Caco-2 (cell line): ENCODE measurements at regions not wholly inside any gene's neighbourhood (a gene's known extent, or its start where the extent isn't known, plus 50 kb on each side); places are given as distances from the start of the nearest gene placed in this dataset.
"Not testable (repeated sequence)": the region's sequence is repeated elsewhere in the genome, so short reads cannot be mapped to it uniquely, and the experiment has no call there.

Source experiments
- BruUV-seq: library from RNA; stranded (reverse); fragments of 400-500 nt; replicated peaks from 2 replicates; lab custom pipeline; 2021; lab: Mats Ljungman, UMichigan
- CTCF ChIA-PET: fragments of 300-600 bp; sonication (Branson Sonifier 250); formaldehyde crosslinking; loops from one replicate; lab custom pipeline; 2022; ENCODE audit warnings: antibody characterized with exemption; lab: Charles Lee
- POLR2A ChIA-PET: fragments of 300-600 bp; sonication (Branson Sonifier 250); formaldehyde crosslinking; loops from one replicate; lab custom pipeline; 2022; ENCODE audit warnings: antibody characterized with exemption; lab: Charles Lee
- DNase-seq, 2 experiments: peaks; one replicate each; pipeline versions ENCODE4 v3.0.0 to v3.0.0-alpha.2; 2020 to 2022
- H3K27me3 ChIP-seq: replicated peaks from 2 replicates; pipeline ENCODE4 v1.6.0; 2011; ENCODE audit warnings: low read length; ENCODE audit not compliant: control insufficient read depth, insufficient read depth
- H3K36me3 ChIP-seq: 2 replicates; pipeline ENCODE4 v1.5.1; 2011; ENCODE audit warnings: low read length; ENCODE audit not compliant: control insufficient read depth, insufficient read depth
- H3K4me1 ChIP-seq: fragments of 250-450 bp; sonication (Bioruptor Pico); 2 replicates; pipeline ENCODE4 v1.5.1; 2020; ENCODE audit warnings: mild to moderate bottlenecking
- H3K4me3 ChIP-seq: 2 replicates; pipeline ENCODE4 v1.5.1; 2011; ENCODE audit warnings: low read depth, mild to moderate bottlenecking, control low read depth, low read length
- H3K9me3 ChIP-seq: fragments of 250-450 bp; sonication (Bioruptor Pico); 2 replicates; pipeline ENCODE4 v1.5.1; 2020; ENCODE audit warnings: mild to moderate bottlenecking, moderate library complexity
- H3K27ac Mint-ChIP-seq: one replicate; pipeline ENCODE4 v1.8.0; 2022; ENCODE audit warnings: mixed read lengths; ENCODE audit not compliant: unreplicated experiment
- H3K27me3 Mint-ChIP-seq: one replicate; pipeline ENCODE4 v1.8.0; 2022; ENCODE audit warnings: mixed read lengths; ENCODE audit not compliant: insufficient read depth, unreplicated experiment
- H3K36me3 Mint-ChIP-seq: one replicate; pipeline ENCODE4 v1.8.0; 2022; ENCODE audit warnings: mild to moderate bottlenecking, mixed read lengths; ENCODE audit not compliant: insufficient read depth, unreplicated experiment
- H3K4me1 Mint-ChIP-seq: one replicate; pipeline ENCODE4 v1.8.0; 2022; ENCODE audit warnings: low read depth, mixed read lengths; ENCODE audit not compliant: unreplicated experiment
- H3K4me3 Mint-ChIP-seq: one replicate; pipeline ENCODE4 v1.8.0; 2022; ENCODE audit warnings: mild to moderate bottlenecking, moderate library complexity, mixed read lengths; ENCODE audit not compliant: unreplicated experiment
- H3K9me3 Mint-ChIP-seq: one replicate; pipeline ENCODE4 v1.8.0; 2022; ENCODE audit warnings: mixed read lengths; ENCODE audit not compliant: unreplicated experiment
- intact Hi-C: fragments of 100-400 bp; cut with micrococcal nuclease; formaldehyde crosslinking; loops from one replicate; pipeline ENCODE4 v1.10.0; 2022; ENCODE audit not compliant: unreplicated experiment
- TF ChIP-seq, protein P1 (sequence below), 2 experiments: fragments of 200-600 bp in 1 of 2; IDR thresholded peaks; 1 replicate in 1 of 2; 2 replicates in 1 of 2; pipeline versions ENCODE4 v1.5.1 to v1.8.0; 2011 to 2022; ENCODE audit warnings: antibody characterized with exemption in 1 of 2, control low read depth in 1 of 2, inconsistent platforms in 1 of 2, low read depth in 1 of 2, low read length in 1 of 2, mild to moderate bottlenecking in 1 of 2, moderate library complexity in 1 of 2; ENCODE audit not compliant: insufficient read depth in 1 of 2, severe bottlenecking in 1 of 2, unreplicated experiment in 1 of 2

DNA sequence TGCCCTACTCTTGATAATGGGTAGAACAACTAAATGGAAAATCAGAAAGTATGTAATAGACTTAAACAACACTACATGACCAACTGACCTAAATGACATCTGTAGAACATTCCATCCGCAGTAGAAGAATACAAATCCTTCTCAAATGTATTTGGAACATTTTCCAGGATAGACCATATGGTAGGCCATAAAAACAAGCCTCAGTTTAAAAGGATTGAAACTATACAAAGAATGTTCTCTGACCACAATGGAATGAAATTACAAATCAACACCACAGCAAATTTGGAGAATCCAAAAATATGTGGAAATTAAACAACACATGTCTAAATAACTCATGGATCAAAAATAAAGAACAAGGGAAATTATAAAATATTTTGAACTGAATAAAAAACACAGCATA is 189.2 kb downstream of the NDUFS4 start:
- H3K9me3 Mint-ChIP-seq: peaks cover 56% of the 10 kb centered on the region
- no peak overlapping the region for H3K27ac Mint-ChIP-seq
- H3K27me3 ChIP-seq: no peaks in the 10 kb centered on the region
- H3K27me3 Mint-ChIP-seq: peaks cover 7% of the 10 kb centered on the region
- no peaks in the 10 kb centered on the region for H3K4me1 ChIP-seq
- H3K36me3 ChIP-seq: no peaks in the 10 kb centered on the region
- no TSS peak for BruUV-seq
- H3K4me3 ChIP-seq: no peak overlapping the region
- H3K4me3 Mint-ChIP-seq: no peak overlapping the region
- POLR2A ChIA-PET: no interaction called here
- no peaks in the 10 kb centered on the region for H3K36me3 Mint-ChIP-seq
- TF ChIP-seq, protein P1, sequence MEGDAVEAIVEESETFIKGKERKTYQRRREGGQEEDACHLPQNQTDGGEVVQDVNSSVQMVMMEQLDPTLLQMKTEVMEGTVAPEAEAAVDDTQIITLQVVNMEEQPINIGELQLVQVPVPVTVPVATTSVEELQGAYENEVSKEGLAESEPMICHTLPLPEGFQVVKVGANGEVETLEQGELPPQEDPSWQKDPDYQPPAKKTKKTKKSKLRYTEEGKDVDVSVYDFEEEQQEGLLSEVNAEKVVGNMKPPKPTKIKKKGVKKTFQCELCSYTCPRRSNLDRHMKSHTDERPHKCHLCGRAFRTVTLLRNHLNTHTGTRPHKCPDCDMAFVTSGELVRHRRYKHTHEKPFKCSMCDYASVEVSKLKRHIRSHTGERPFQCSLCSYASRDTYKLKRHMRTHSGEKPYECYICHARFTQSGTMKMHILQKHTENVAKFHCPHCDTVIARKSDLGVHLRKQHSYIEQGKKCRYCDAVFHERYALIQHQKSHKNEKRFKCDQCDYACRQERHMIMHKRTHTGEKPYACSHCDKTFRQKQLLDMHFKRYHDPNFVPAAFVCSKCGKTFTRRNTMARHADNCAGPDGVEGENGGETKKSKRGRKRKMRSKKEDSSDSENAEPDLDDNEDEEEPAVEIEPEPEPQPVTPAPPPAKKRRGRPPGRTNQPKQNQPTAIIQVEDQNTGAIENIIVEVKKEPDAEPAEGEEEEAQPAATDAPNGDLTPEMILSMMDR (IDR thresholded peaks at IDR 0.05; ENCODE audit: insufficient read depth in 1 of 2, low read depth in 1 of 2, low read length in 1 of 2, severe bottlenecking in 1 of 2, unreplicated experiment in 1 of 2): no peak
- intact Hi-C loops: no loop called here
- no peak for DNase-seq
- peaks cover 10% of the 10 kb centered on the region for H3K9me3 ChIP-seq
- CTCF ChIA-PET: no interaction called here
- no peaks in the 10 kb centered on the region for H3K4me1 Mint-ChIP-seq

DNA sequence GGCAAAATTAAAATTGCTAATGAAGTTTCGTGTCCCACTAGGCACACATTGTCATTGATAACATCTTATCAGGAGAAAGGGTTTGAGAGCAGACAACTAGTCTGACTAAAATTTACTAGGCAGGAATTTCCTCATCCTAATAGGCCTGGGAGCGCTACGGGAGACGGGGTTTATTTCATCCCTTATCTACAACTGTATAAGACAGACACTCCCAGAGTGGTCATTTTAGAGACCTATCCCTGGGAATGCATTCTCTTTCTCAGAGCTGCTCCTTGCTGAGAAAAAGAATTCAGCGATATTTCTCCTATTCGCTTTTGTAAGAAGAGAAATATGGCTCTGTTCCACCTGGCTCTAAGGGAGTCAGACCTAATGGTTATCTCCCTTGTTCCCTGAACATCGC is 191.8 kb downstream of the NDUFS4 start:
- H3K27me3 Mint-ChIP-seq, POLR2A ChIA-PET, H3K4me3 ChIP-seq, H3K27ac Mint-ChIP-seq, intact Hi-C loops, H3K4me3 Mint-ChIP-seq, H3K36me3 Mint-ChIP-seq, H3K4me1 Mint-ChIP-seq, BruUV-seq, CTCF ChIA-PET, DNase-seq, H3K4me1 ChIP-seq, H3K36me3 ChIP-seq, H3K27me3 ChIP-seq: not testable (repeated sequence)
- H3K9me3 Mint-ChIP-seq: peaks cover 54% of the 10 kb centered on the region
- peaks cover 10% of the 10 kb centered on the region for H3K9me3 ChIP-seq

DNA sequence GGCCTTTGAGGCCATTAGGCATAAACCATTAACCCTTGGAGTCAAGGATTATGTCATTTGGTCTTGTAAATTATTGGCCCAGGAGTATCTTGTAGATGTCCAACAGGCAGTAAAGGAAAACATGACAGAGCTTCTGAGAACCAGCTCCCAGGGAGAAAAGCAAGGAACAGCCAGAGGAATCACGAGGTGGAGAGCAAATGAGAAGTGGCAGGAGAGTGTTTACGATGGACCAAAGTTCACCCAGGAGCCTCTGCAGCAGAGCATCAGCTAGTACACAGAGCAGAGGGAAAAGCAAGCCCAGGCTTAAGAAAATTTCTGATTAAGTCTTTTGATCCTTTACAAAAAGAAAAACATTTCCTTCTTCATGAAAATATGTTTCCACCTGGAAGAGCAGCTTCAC is 206.2 kb downstream of the NDUFS4 start:
- Mint-ChIP-seq H3K27ac (no peak overlapping the region), H3K9me3 (peaks cover 8% of the 10 kb centered on the region), H3K27me3 (no peaks in the 10 kb centered on the region), H3K36me3 (no peaks in the 10 kb centered on the region), H3K4me1 (peaks cover 15% of the 10 kb centered on the region), H3K4me3 (no peak overlapping the region)
- H3K9me3 ChIP-seq: no peaks in the 10 kb centered on the region
- no TSS peak for BruUV-seq
- H3K4me1 ChIP-seq: 0 out of 2 replicates have a peak, but pooled peaks cover 9% of the 10 kb centered on the region
- peak; percentile 29 to 60 for DNase-seq
- no peak overlapping the region for H3K4me3 ChIP-seq
- POLR2A ChIA-PET: no interaction called here
- H3K36me3 ChIP-seq: no peaks in the 10 kb centered on the region
- intact Hi-C loops: no loop called here
- CTCF ChIA-PET: interaction anchor here (1.3 kb wide), 1 partner anchor 33 kb away, joined by 4 read pairs; no protein-coding TSS in a partner anchor
- TF ChIP-seq, protein P1 (IDR thresholded peaks at IDR 0.05; ENCODE audit: insufficient read depth in 1 of 2, low read depth in 1 of 2, low read length in 1 of 2, severe bottlenecking in 1 of 2, unreplicated experiment in 1 of 2): no peak
- no peaks in the 10 kb centered on the region for H3K27me3 ChIP-seq
